Esophagus squamous epithelium (tissue), 5 donors: ENCODE measurements at regions not wholly inside any gene's neighbourhood (a gene's known extent, or its start where the extent isn't known, plus 50 kb on each side); places are given as distances from the start of the nearest gene placed in this dataset.

Experiments
- DNase-seq: peaks from one replicate; lab custom pipeline; 2025; lab: John Stamatoyannopoulos, UW
- H3K27ac ChIP-seq, 4 donors: fragments of 200-600 bp; sonication (generic); one replicate each; pipeline ENCODE4 v1.5.1; 2016 to 2019; ENCODE audit warnings: mild to moderate bottlenecking in 1 of 4
- H3K27me3 ChIP-seq, 4 donors: fragments of 200-600 bp; sonication (generic); 1 replicate in 3 of 4; 2 replicates in 1 of 4; pipeline versions ENCODE4 v1.5.1 to v1.6.0; 2017 to 2021; ENCODE audit warnings: antibody characterized with exemption in 1 of 4
- H3K36me3 ChIP-seq, 3 donors: fragments of 200-600 bp; sonication (generic); one replicate each; pipeline ENCODE4 v1.5.1; 2016 to 2019
- H3K4me1 ChIP-seq, 3 donors: fragments of 200-600 bp; sonication (generic); one replicate each; pipeline ENCODE4 v1.5.1; 2017 to 2019
- H3K4me3 ChIP-seq, 4 donors: fragments of 200-600 bp; sonication (generic); 1 replicate in 3 of 4; 2 replicates in 1 of 4; pipeline ENCODE4 v1.5.1; 2016 to 2019; ENCODE audit warnings: mild to moderate bottlenecking in 2 of 4, moderate library complexity in 1 of 4
- H3K9me3 ChIP-seq, 3 donors: fragments of 200-600 bp; sonication (generic); one replicate each; pipeline ENCODE4 v1.5.1; 2016 to 2019
- CTCF ChIP-seq, 6 experiments: fragments of 450-650 bp in 4 of 6; fragments of 200-600 bp in 2 of 6; sonication (generic) in 2 of 6; IDR thresholded peaks; one replicate each; pipeline ENCODE4 v1.5.1; 2016 to 2019; ENCODE audit warnings: antibody characterized with exemption in 6 of 6, mild to moderate bottlenecking in 4 of 6, moderate library complexity in 4 of 6
- POLR2A ChIP-seq, 4 donors: fragments of 450-650 bp; IDR thresholded peaks; one replicate each; pipeline ENCODE4 v1.6.1; 2017; ENCODE audit warnings: antibody characterized with exemption in 4 of 4, mild to moderate bottlenecking in 4 of 4, moderate library complexity in 3 of 4
- WGBS, 2 donors: methylation state at CpG; one replicate each; pipeline ENCODE4 v1.1.5; 2018; 5-methylcytosine and 5-hydroxymethylcytosine counted together
- intact Hi-C: fragments of 100-400 bp; cut with DNase I; formaldehyde crosslinking; loops from one replicate; pipeline ENCODE4 v1.15.0; 2022
- donor health status: DM: yes; HTN: yes; CAD: no.

- Histone ChIP-seq H3K36me3 (no peaks in the 10 kb centered on the region), H3K4me1 (no peaks in the 10 kb centered on the region), H3K9me3 (no peaks in the 10 kb centered on the region), H3K27me3 (peaks cover 0 to 15% (median 0%) of the 10 kb centered on the region in 4 donors), H3K4me3 (no peak overlapping the region), H3K27ac (no peak overlapping the region)
- no peak for TF ChIP-seq CTCF (IDR thresholded peaks at IDR 0.05)
- no peak for TF ChIP-seq POLR2A (IDR thresholded peaks at IDR 0.05)
- WGBS, 2 donors: 80 to 92% methylated on average over 5 to 7 of the region's 11 CpGs
- DNase-seq: no peak
- intact Hi-C loops: no loop called here
These were observed 98.6 kb upstream of the THY1 start for GRCh38 chr11:119521551-119521950.

GRCh38 chr11:119520966-119521365, 98.0 kb upstream of the THY1 start:
- Histone ChIP-seq H3K27ac (no peak overlapping the region), H3K9me3 (no peaks in the 10 kb centered on the region), H3K4me3 (no peak overlapping the region), H3K36me3 (no peaks in the 10 kb centered on the region), H3K27me3 (peaks cover 0 to 18% (median 0%) of the 10 kb centered on the region in 4 donors), H3K4me1 (no peaks in the 10 kb centered on the region)
- TF ChIP-seq CTCF (IDR thresholded peaks at IDR 0.05) (no peak), POLR2A (IDR thresholded peaks at IDR 0.05) (no peak)
- no peak for DNase-seq
- intact Hi-C loops: no loop called here
- 48 to 100% methylated on average over 2 of the region's 9 CpGs for WGBS, 2 donors

- Histone ChIP-seq H3K4me1 (no peaks in the 10 kb centered on the region), H3K27me3 (peaks cover 0 to 23% (median 0%) of the 10 kb centered on the region in 4 donors), H3K9me3 (no peaks in the 10 kb centered on the region), H3K27ac (no peak overlapping the region), H3K36me3 (no peaks in the 10 kb centered on the region), H3K4me3 (no peak overlapping the region)
- TF ChIP-seq POLR2A (IDR thresholded peaks at IDR 0.05) (no peak), CTCF (IDR thresholded peaks at IDR 0.05) (no peak)
- intact Hi-C loops: no loop called here
- 80% methylated on average over 1 of the region's 1 CpG; no CpG with 5 or more reads in 1 of the 2 donors for WGBS, 2 donors
- DNase-seq: no peak
These were observed 97.4 kb upstream of the THY1 start for GRCh38 chr11:119520400-119520799.

- intact Hi-C loops: no loop called here
- no peak for TF ChIP-seq CTCF (IDR thresholded peaks at IDR 0.05)
- TF ChIP-seq POLR2A (IDR thresholded peaks at IDR 0.05): no peak
These were observed 96.8 kb upstream of the THY1 start for GRCh38 chr11:119519796-119520195.

GRCh38 chr11:119518746-119519730, 96.1 kb upstream of the THY1 start:
- Histone ChIP-seq H3K27me3 (peaks cover 0 to 27% (median 0%) of the 10 kb centered on the region in 4 donors), H3K9me3 (no peaks in the 10 kb centered on the region), H3K27ac (no peak overlapping the region), H3K4me1 (no peaks in the 10 kb centered on the region), H3K4me3 (no peak overlapping the region), H3K36me3 (no peaks in the 10 kb centered on the region)
- intact Hi-C loops: no loop called here
- 49 to 50% methylated on average over 8 to 11 of the region's 12 CpGs for WGBS, 2 donors
- DNase-seq: no peak
- TF ChIP-seq CTCF (IDR thresholded peaks at IDR 0.05) (no peak), POLR2A (IDR thresholded peaks at IDR 0.05) (no peak)

More at GRCh38 chr11:119519796-119520195, 96.8 kb upstream of the THY1 start:
- Histone ChIP-seq H3K9me3 (no peaks in the 10 kb centered on the region), H3K4me1 (no peaks in the 10 kb centered on the region), H3K27me3 (peaks cover 0 to 27% (median 0%) of the 10 kb centered on the region in 4 donors), H3K27ac (no peak overlapping the region), H3K4me3 (no peak overlapping the region), H3K36me3 (no peaks in the 10 kb centered on the region)
- 0 to 52% methylated on average over 1 to 4 of the region's 5 CpGs for WGBS, 2 donors
- no peak for DNase-seq
